HG02885 (cell line): ENCODE measurements at regions not wholly inside any gene's neighbourhood (a gene's known extent, or its start where the extent isn't known, plus 50 kb on each side); places are given as distances from the start of the nearest gene placed in this dataset.

ENCODE experiments used
- ATAC-seq: cut with Tn5 transposase; IDR thresholded peaks from one replicate; pipeline ENCODE4 v1.9.1; 2021; ENCODE audit warnings: mild to moderate bottlenecking; ENCODE audit not compliant: unreplicated experiment, poor library complexity

- no peak for ATAC-seq
Measured at GRCh38 chr15:85305050-85305449, 75.4 kb upstream of the AKAP13 start.

GRCh38 chr15:85306946-85307686 lies 73.3 kb upstream of the AKAP13 start:
- no peak for ATAC-seq

GRCh38 chr15:85307687-85308045 lies 72.7 kb upstream of the AKAP13 start:
- no peak for ATAC-seq

GRCh38 chr15:85311647-85312046 lies 68.8 kb upstream of the AKAP13 start:
- ATAC-seq, result no peak

GRCh38 chr15:85312486-85312885 lies 67.9 kb upstream of the AKAP13 start:
- peak; percentile 97 for ATAC-seq

- peak; percentile 22 for ATAC-seq
Measured at GRCh38 chr15:85312929-85313331, 67.5 kb upstream of the AKAP13 start.

- ATAC-seq, result no peak
Measured at GRCh38 chr15:85313339-85313738, 67.1 kb upstream of the AKAP13 start.

GRCh38 chr15:85314146-85314545 lies 66.3 kb upstream of the AKAP13 start:
- ATAC-seq, result no peak

GRCh38 chr15:85314633-85315032 lies 65.8 kb upstream of the AKAP13 start:
- no peak for ATAC-seq

GRCh38 chr15:85316244-85316934 lies 64.0 kb upstream of the AKAP13 start:
- ATAC-seq, result no peak

GRCh38 chr15:85318048-85318731 lies 62.2 kb upstream of the AKAP13 start:
- peak; percentile 91 for ATAC-seq

- ATAC-seq, result no peak
Measured at GRCh38 chr15:85318732-85319076, 61.7 kb upstream of the AKAP13 start.

GRCh38 chr15:85324202-85324601 lies 56.2 kb upstream of the AKAP13 start:
- ATAC-seq, result no peak

GRCh38 chr15:85325834-85326233 lies 54.6 kb upstream of the AKAP13 start:
- ATAC-seq, result no peak

GRCh38 chr15:85326291-85326690 lies 54.1 kb upstream of the AKAP13 start:
- ATAC-seq, result no peak

GRCh38 chr15:85327820-85328219 lies 52.6 kb upstream of the AKAP13 start:
- ATAC-seq, result no peak

- ATAC-seq, result peak; percentile 62
Measured at GRCh38 chr15:85329561-85330422, 50.6 kb upstream of the AKAP13 start.
